Heart right ventricle (tissue), 16 donors: ENCODE measurements at regions not wholly inside any gene's neighbourhood (a gene's known extent, or its start where the extent isn't known, plus 50 kb on each side); places are given as distances from the start of the nearest gene placed in this dataset.
A peak's percentile ranks its signal among the peaks of the same experiment; 100 is the strongest.

ENCODE experiments used
- ATAC-seq, 8 donors: fragments of 200-7000 bp; cut with Tn5 transposase; one replicate each; pipeline ENCODE4 v1.9.1; 2020; ENCODE audit warnings: mild to moderate bottlenecking in 8 of 8, moderate library complexity in 8 of 8, moderate number of reproducible peaks in 1 of 8
- DNase-seq, 2 donors: peaks; one replicate each; pipeline ENCODE4 v3.0.0-alpha.2; 2020
- H3K27ac ChIP-seq, 10 donors: fragments of 200-600 bp; sonication (generic) in 2 of 10; one replicate each; pipeline versions ENCODE4 v1.5.0 to v1.8.0; 2020 to 2022; ENCODE audit warnings: mild to moderate bottlenecking in 3 of 10
- H3K27me3 ChIP-seq, 7 donors: fragments of 200-600 bp; one replicate each; pipeline ENCODE4 v1.8.0; 2021 to 2022; ENCODE audit warnings: mild to moderate bottlenecking in 2 of 7
- H3K36me3 ChIP-seq, 9 donors: fragments of 200-600 bp; sonication (generic) in 1 of 9; one replicate each; pipeline versions ENCODE4 v1.5.0 to v1.8.0; 2020 to 2022; ENCODE audit warnings: mild to moderate bottlenecking in 2 of 9
- H3K4me1 ChIP-seq, 9 donors: fragments of 200-600 bp; sonication (generic) in 1 of 9; one replicate each; pipeline versions ENCODE4 v1.5.0 to v1.8.0; 2020 to 2022; ENCODE audit warnings: mild to moderate bottlenecking in 4 of 9
- H3K4me3 ChIP-seq, 10 donors: fragments of 200-600 bp; sonication (generic) in 2 of 10; one replicate each; pipeline versions ENCODE4 v1.5.0 to v1.8.0; 2020 to 2022; ENCODE audit warnings: mild to moderate bottlenecking in 7 of 10, moderate library complexity in 2 of 10
- H3K9me3 ChIP-seq, 11 donors: fragments of 200-600 bp in 10 of 11; sonication (generic) in 2 of 11; one replicate each; pipeline versions ENCODE4 v1.5.0 to v1.8.0; 2013 to 2022; ENCODE audit warnings: mild to moderate bottlenecking in 2 of 11, control low read depth in 1 of 11, moderate library complexity in 1 of 11
- CTCF ChIP-seq, 9 donors: fragments of 200-600 bp; sonication (generic) in 2 of 9; IDR thresholded peaks; one replicate each; pipeline versions ENCODE4 v1.5.0 to v1.8.0; 2021 to 2022; ENCODE audit warnings: antibody characterized with exemption in 9 of 9, mild to moderate bottlenecking in 5 of 9, moderate library complexity in 1 of 9
- WGBS, 2 donors: extraction: QIAGEN DNeasy Blood & Tissue Kit; methylation state at CpG; one replicate each; pipeline ENCODE4 v1.1.7; 2013; ENCODE audit warnings: inconsistent platforms in 1 of 2; 5-methylcytosine and 5-hydroxymethylcytosine counted together
- intact Hi-C, 10 donors: fragments of 100-400 bp; cut with DNase I; formaldehyde crosslinking; loops; one replicate each; pipeline versions ENCODE4 v1.11.1 to v1.14.2; 2022
- donor health status: Arrhythmogenic right ventricular cardiomyopathy.
- donor health status: ischemic (EF 13 %, LVEDD 7.1; RV severe dilation, severe dysfunction).
- donor health status: healthy with polysubstance abuse.
- donor health status: DM: no; HTN: yes; CAD: no.
- donor health status: DM: no; HTN: no; CAD: no.
- donor health status: ischemic (EF 25% LVEDD 6.9; RV normal size, moderate dysfunction).
- donor health status: ischemic (EF 25% LVEDD 5.7; RV mildly dilated, moderate dysfunction).
- donor health status: healthy.
- donor health status: DM: yes; HTN: yes; CAD: no.
- donor health status: Ischemic cardiomyopathy.
- donor health status: ischemic (EF 35%, LVEDD 5.7; RV mildly dilated, moderate dysfunction).
- donor health status: nonischemic (EF 11% LVEDD 7.7; RV severe dilation, severe dysfunction).
- donor health status: DM: yes; HTN: yes; CAD: no.
- donor health status: PGD.
- donor health status: ischemic (EF 29% LVEDD 5.4; RV normal size, mild dysfunction).
- donor health status: nonischemic (EF 23%, LVEDD 6.1; RV moderate dilation, normal function).

- peak in 1 of 8 donors; percentile 35 for ATAC-seq
Observed at GRCh38 chr7:133183042-133183794, 69.7 kb upstream of the EXOC4 start.

GRCh38 chr7:133183969-133184368 is 68.9 kb upstream of the EXOC4 start:
- intact Hi-C loops, result no loop called here
- ATAC-seq, result no peak
- no peak for DNase-seq
- no peaks in the 10 kb centered on the region for H3K4me1 ChIP-seq
- WGBS, 2 donors, result 62 to 64% methylated on average over 2 of the region's 2 CpGs
- H3K4me3 ChIP-seq, result no peak overlapping the region
- no peak overlapping the region for H3K27ac ChIP-seq
- no peaks in the 10 kb centered on the region for H3K27me3 ChIP-seq
- no peaks in the 10 kb centered on the region for H3K36me3 ChIP-seq
- H3K9me3 ChIP-seq, result no peaks in the 10 kb centered on the region
- no peak for TF ChIP-seq CTCF (IDR thresholded peaks at IDR 0.05)

More at GRCh38 chr7:133183042-133183794, 69.7 kb upstream of the EXOC4 start:
- 68 to 73% methylated on average over 10 of the region's 10 CpGs for WGBS, 2 donors
- Histone ChIP-seq H3K4me1 (no peaks in the 10 kb centered on the region), H3K36me3 (no peaks in the 10 kb centered on the region), H3K27ac (no peak overlapping the region), H3K9me3 (no peaks in the 10 kb centered on the region), H3K4me3 (no peak overlapping the region), H3K27me3 (no peaks in the 10 kb centered on the region)
- TF ChIP-seq CTCF (IDR thresholded peaks at IDR 0.05), result no peak
- no peak for DNase-seq
- intact Hi-C loops, result no loop called here

DNA sequence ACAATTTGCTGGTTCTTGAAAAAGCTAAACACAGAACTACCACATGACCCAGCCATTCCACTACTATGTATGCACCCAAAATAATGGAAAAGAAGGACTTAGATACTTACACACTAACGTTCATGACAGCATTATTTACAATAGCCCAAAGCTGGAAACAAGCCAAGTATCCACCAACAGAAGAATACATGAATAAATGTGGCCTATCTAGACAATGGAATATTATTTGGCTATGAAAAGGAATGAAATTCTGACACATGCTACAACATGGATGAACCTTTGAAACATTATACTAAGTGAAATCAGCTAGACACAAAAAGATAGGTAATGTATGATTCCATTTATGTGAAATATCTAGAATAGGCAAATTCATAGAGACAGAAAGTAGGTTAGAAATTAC is 67.4 kb upstream of the EXOC4 start:
- no peak overlapping the region for H3K4me3 ChIP-seq
- no peak overlapping the region for H3K27ac ChIP-seq
- ATAC-seq (no peak), DNase-seq (no peak)
- H3K27me3 ChIP-seq, result peaks cover 0 to under 1% (median 0%) of the 10 kb centered on the region in 7 donors
- 53 to 57% methylated on average over 1 of the region's 1 CpG for WGBS, 2 donors
- no peaks in the 10 kb centered on the region for H3K4me1 ChIP-seq
- intact Hi-C loops, result no loop called here
- no peaks in the 10 kb centered on the region for H3K9me3 ChIP-seq
- TF ChIP-seq CTCF (IDR thresholded peaks at IDR 0.05), result no peak
- H3K36me3 ChIP-seq, result no peaks in the 10 kb centered on the region

GRCh38 chr7:133186060-133186459 is 66.8 kb upstream of the EXOC4 start:
- no peaks in the 10 kb centered on the region for H3K4me1 ChIP-seq
- no peak overlapping the region for H3K4me3 ChIP-seq
- no peak for ATAC-seq
- no peak for DNase-seq
- intact Hi-C loops, result no loop called here
- H3K36me3 ChIP-seq, result no peaks in the 10 kb centered on the region
- peaks cover 0 to 4% (median 0%) of the 10 kb centered on the region in 7 donors for H3K27me3 ChIP-seq
- WGBS, 2 donors, result 80 to 87% methylated on average over 1 of the region's 1 CpG
- H3K27ac ChIP-seq, result no peak overlapping the region
- TF ChIP-seq CTCF (IDR thresholded peaks at IDR 0.05), result no peak
- H3K9me3 ChIP-seq, result no peaks in the 10 kb centered on the region
